ENCODE measurements at regions not wholly inside any gene's neighbourhood (a gene's known extent, or its start where the extent isn't known, plus 50 kb on each side); places are given as distances from the start of the nearest gene placed in this dataset.

DNA sequence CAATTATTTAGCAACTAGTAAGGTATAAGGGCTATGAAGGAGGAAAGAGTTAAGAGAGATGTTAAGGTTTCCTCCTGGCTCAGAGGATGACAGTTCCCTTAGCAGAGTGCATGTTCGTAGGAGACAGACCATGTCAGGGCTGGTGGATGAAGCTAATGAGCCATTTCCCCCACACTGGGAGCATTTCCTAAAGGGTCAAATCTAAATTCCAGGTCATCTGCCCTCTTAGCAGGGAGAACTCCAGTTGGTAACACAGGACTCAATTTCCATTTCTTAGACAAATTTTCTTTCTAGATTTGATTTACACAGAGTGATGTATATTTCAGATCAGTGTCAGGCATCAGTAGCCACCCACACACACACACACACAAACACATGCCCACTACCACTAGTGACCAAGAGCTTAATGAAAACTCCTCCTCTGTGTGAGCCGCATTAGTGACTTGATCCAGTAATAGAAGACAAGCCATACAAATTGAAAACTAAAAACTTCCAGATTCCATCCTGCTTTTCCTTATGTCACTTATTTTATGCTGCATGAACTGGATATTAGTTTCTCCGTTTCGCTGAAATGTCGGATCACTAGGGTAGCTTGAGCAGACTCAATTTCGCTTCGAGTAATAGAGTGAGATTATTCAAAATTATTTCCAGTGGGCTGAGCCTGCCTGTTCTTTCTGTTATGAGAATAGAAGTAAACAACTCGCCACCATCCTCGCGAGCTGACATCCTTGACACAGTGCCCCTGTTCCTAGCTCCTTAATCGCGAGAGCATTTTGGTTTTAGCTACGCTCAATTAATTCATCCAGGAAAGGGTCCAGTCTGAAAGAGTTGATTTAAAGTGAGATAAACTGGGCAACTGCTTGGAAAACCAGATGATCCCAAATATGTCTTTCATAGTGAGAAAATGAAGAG lies 582.6 kb downstream of the SOX6 start:
- DNase-seq (ENCODE audit: low spot score), result no peak

DNA sequence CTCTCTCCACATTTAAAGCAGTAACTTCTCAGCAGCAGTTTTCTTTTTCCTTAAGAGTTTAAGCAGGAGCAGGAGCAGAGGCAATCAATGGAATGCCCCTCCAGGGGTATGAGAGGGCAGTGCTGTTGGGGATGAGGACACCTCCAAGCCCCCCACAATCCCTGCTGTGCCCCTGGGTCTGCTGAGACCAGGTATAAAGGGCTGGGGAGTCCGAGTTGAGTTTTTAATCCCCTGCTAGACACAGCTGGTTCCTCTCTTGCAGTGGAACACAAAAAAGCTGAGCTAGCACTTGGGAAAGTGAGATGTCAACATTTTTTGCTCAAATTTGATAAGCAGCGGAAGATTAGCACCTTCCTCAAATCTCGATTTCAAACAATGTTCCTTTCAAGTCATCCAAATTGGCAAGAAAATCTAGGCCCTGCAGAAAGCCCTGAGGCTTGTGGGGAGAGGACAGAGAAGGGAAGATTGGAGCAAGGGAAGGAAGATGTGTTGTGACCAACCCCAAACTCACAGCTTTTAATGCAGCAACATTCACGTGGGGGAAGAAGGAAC lies 581.9 kb downstream of the SOX6 start:
- DNase-seq (ENCODE audit: low spot score), result no peak

DNA sequence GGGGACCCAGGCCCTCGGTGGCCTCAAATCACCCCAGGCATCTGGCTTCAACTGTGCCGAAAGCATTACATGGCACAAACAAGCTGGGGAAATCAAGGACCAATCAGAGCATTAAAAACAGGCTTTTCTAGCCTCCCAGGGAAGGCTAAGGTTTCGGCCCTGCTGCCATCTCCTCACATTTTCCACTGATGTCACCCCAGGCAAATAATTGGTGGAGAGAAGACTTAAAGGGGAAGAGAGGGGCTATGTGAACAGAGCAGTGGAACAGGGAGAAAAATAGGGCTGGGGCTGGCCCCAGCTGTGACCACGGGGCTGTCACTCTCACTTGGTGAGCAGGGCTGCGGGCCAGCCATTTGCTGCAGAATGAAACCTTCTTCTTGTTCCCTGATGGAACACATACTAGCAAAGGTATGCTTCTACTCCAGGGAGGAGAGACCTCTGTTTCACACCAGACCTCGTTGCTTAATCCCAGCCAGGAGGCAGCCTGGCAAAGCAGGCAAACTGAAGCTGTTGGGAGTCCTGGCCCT lies 581.3 kb downstream of the SOX6 start:
- DNase-seq (ENCODE audit: low spot score), result peak; percentile 77

DNA sequence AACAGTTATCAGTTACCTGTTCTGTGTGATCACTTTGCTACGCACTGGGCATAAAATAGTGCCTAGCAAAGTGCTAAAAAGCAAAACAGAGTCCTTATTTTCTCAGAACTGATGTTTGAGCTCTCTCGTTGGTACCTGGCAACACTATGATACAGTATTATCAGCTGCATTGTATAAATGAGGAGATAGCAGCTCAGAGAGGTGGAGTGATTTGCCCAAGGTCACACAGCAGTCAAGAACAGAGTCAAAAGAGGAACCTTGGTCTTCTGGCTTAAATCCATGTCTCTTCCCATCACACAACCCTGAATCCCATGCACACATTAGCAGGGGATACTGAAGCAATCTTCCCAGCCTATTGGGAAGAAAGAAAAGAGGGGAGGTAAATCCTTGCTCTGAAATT lies 580.5 kb downstream of the SOX6 start:
- no peak for DNase-seq (ENCODE audit: low spot score)

GRCh38 chr11:15776366-15776765 lies 580.0 kb downstream of the SOX6 start:
- DNase-seq (ENCODE audit: low spot score), result no peak

GRCh38 chr11:15779518-15779917 lies 576.8 kb downstream of the SOX6 start:
- DNase-seq (ENCODE audit: low spot score), result no peak

DNA sequence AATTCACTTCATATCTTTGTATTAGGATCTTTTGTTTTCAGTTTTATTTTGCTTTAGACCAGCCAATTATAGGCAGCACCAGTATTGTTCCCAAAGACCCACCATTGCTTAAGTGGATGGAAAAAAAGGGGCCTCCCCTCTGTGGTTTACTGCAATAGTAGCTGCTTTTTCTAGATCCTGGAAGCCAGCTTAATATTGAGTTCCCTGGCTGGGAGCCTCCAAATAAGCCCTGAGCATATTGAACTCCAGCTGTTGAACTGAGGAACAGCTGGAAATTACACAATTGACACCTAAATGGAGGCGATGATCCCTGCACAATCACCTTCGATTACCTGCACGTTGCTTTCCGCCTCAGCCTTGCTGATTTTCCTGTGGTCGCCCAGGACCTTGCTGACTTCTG lies 576.0 kb downstream of the SOX6 start:
- no peak for DNase-seq (ENCODE audit: low spot score)

DNA sequence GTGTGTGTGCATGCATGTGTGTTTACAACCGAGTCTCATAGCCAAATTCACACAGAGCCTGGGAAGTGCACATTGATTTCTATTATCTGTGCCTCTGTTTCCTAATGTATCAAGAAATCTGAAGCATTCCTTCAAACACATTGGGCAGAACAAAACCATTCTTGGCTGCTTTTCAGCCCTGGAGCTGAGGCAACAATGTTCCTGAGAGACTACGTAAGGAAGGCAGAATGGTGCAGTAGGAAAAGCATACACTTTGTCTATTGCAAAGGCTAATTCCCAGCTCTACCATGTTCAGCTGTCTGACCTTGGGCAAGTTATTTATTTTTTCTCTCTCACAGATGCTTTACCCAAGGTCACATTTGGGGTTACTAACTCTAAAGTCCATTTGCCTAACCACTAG lies 575.5 kb downstream of the SOX6 start:
- DNase-seq (ENCODE audit: low spot score), result no peak

GRCh38 chr11:15783619-15784018 lies 572.7 kb downstream of the SOX6 start:
- DNase-seq (ENCODE audit: low spot score), result no peak

DNA sequence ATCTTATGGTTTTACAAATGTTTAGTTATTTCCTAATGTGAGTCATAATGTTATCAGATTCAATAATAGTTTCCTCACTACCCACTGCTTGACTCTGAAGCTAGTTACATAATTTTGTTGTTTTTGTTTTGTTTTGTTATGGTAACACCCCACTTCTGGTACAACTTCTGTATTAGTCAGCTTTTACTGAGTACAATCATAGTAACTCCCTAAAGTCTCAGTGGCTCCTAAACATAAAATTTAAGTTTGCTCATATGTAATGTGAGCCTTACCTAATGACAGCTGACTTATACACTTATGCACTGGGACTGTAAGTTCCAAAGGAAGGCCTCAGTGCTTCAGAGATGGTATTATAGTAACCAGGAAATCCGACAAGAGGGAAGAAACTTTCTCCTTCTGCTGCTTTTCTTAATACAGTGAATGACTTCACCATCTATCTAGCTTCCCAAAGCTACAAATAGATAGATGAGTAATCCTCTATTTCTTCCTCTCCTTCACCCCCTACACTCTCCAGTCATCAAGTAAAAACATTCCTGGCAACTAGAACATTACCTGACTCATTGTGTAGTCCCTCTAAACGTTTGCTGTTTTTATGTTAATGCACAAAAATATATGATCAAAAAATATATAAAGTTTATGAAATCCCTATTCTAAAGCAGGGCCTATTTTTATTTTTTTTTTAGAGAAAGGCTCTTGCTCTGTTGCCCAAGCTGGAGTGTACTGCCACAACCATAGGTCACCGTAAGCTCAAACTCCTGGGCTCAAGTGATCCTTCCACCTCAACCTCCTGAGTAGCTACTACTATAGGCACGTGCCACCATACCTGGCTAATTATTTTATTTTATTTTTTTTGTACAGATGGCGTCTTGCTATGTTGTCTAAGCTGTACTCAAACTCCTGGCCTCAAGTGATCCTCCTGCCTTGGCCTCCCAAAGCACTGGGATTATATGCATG lies 563.0 kb downstream of the SOX6 start:
- DNase-seq (ENCODE audit: low spot score), result no peak

DNA sequence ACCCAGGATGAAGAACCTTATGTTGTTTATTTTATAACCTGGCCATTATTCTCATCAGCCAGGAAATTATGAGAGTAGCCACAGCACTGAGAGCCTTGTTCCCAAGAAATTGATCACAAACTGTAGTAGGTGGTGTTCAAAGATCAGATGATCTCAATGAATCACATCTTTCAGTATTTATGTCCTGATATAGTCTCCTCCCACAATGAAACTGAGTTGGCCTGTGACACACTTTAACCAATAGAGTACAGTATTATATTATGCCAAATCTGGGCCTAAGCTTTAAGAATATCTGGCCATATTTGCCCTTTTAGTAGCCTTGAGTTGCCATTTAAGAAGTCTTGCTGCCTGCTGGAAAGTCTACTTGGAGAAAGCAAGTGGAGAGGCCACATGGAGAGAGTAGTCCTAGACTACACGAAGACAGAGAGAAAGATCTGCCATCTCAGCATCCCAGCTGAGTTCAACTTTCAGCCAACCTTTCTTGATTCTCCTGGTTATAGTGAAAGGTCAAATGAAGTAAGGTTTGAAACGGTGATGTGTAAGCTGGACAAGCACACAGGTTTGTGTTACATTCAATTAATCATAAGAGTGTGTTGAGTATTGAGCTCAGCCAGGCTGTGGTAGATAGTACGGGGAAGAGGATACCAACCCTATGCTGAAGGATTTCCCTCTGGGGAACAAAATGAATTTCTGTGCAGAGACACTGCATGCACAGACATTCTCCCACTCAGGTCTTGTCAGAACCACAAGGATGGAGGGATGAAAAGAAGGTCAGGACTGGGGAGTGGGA lies 561.8 kb downstream of the SOX6 start:
- no peak for DNase-seq (ENCODE audit: low spot score)

DNA sequence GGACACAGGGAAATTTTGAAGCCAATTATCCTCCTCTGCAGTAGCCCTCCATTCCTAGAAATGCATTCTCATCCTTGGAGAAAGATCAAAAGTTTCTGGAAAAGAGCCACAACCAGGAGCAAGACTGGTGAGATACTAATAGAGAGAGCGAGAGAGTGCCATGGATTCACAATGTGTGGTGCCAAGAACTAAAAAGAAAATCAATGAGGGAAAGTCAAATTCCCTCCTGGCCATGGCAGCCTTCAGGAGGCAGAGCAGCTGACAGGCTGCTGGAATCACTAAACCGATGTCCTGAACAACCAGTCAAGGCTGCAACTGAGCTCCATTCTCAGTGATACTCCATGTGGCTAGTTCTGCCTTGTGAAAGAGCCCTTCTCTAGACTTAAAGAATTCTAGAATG lies 561.0 kb downstream of the SOX6 start:
- DNase-seq (ENCODE audit: low spot score), result no peak

DNA sequence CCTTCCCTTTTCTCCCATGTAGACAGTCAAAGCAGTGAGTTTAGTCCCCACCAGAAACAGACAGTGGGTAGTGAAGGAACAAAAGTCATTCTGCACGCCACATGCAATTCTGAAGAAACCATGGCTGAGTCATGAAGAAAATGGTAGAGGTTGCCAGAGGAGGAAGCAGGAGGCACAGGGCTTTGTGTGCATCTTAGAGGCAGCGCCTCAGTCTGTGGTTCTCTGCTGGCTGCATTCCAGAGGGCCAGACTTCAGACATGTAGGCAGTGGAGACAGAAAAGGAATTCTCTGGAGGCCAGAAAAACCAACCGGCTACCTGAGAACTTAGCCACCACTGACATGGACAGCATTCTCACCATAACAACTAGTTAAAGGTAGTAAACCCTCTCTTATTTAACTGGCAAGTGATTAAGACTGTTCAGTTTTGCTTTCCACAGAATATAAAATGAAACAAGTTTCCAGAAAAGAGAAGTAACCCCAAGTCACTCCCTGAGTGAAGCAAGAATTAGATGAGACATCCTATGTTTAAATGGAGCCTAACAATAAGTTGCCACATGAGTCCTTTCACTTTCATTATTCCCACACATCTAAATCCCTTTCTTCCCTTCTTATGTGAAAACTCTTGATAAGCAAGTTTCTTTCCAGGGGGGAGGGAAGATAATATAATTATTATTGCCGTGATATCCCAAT lies 556.1 kb downstream of the SOX6 start:
- no peak for DNase-seq (ENCODE audit: low spot score)

DNA sequence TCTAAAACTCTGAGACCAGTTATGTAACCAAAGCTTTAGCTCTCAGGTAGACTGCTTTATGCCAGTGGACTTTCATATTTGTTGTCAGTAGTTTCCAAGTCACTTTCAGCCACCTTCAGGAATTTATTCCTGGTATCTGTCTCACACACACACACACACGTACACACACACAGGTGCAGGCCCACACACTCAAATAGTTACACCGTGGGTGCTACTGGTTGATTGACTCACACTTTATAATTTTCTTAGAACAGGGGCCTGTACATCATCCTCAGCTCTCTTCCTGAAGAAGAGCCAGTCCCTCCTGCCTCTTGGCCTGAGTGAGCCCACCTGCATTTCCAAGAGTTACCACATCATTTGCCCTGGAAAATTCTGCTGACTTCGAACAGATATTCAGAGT lies 555.2 kb downstream of the SOX6 start:
- no peak for DNase-seq (ENCODE audit: low spot score)

GRCh38 chr11:15801616-15802015 lies 554.7 kb downstream of the SOX6 start:
- DNase-seq (ENCODE audit: low spot score), result no peak

DNA sequence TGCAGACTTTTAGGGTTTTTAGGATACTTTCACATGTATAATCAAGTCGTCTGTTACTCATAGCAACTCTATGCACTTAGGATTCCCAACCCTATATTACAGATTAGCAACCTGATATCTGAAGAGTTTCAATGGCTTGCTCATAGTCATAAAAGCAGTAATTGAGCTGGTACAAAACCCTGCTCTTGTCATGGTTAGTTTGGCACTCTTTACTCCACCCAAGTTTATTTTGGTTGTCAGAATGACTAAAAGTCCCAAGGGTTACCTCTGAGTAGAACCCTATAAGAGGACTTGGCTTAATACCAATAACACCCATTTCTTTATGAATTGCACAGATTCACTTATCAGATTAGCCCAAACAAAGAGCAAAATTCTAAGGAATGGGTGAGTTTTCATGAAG lies 550.6 kb downstream of the SOX6 start:
- DNase-seq (ENCODE audit: low spot score), result no peak

DNA sequence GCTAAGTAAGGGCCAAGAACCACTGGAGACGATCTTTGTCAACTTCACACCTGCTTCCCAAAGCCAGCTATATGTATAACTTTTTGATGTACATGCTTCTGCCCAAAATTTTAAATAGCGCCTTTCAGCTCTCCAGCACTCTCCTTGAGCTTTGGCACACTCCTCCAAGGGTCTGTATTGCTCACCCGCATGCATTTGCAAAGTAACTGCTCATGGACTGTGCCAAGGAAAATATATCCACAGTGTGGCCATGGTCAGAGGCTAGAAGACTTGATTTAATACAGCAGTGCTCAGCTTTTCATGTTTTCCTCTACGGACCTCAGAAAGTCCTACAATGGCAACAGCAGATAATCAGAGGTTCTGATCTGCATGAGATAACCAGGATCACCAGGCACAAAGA lies 550.1 kb downstream of the SOX6 start:
- no peak for DNase-seq (ENCODE audit: low spot score)

DNA sequence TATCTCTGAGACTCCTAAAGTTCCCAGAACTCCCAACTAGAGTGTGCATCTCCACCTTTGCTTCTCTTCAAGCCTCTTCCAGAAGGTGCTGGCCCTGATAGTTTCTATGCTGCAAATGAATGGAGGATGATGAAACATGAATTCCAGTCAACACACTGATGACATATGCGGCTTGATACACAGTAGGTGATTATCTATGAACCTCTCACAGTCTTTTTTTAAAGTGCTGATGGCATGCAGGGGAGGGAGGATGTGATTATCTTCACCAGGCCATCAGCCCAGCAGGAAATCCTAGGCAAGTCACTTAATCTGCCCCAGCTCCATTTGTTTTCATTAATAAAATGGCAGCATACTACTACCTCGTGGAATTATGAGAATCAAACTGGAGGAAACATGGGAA lies 548.5 kb downstream of the SOX6 start:
- no peak for DNase-seq (ENCODE audit: low spot score)

GRCh38 chr11:15810082-15810481 lies 546.3 kb downstream of the SOX6 start:
- no peak for DNase-seq (ENCODE audit: low spot score)

GRCh38 chr11:15810525-15810924 lies 545.8 kb downstream of the SOX6 start:
- no peak for DNase-seq (ENCODE audit: low spot score)

Measured in left forelimb (tissue), 1 donor.